ENCODE measurements at regions not wholly inside any gene's neighbourhood (a gene's known extent, or its start where the extent isn't known, plus 50 kb on each side); places are given as distances from the start of the nearest gene placed in this dataset.

DNA sequence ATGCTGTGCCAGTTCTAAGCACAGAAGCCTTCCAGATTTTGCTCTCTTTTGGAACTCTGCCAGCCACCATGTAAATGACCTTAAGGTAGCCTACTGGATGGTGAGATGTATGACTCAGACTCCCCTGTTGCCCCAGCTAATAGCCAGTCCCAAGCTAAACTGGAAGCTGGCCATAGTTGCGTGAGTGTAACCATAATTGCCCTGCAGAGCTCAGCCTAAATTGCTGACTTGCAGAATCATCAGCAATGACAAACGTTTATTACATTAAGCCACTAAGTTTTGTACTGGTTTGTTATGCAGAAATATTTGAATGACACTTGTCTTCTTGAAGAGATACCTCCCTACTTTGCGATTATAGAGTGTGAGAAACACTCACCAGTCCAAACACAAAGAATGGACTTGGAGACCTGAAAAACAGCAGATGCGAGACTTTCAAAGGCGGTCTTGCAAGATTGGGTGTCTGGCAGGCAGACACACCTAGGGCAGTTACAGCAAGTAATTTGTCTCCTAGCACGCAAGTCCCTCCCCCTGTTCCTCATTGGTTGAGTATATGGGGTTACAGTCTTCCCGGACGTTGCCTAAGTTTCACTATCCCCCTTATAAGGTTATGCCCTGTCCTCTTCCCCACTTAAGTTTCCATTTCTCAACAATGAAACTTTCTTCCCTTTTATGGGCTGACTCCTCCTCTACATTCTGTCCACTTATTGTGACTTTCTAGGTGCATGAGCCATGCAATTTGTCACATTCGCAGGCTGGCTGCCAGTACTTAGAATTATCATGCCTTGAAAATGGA, 83.6 kb upstream of the XCR1 start:
- TF ChIP-seq, protein P1, sequence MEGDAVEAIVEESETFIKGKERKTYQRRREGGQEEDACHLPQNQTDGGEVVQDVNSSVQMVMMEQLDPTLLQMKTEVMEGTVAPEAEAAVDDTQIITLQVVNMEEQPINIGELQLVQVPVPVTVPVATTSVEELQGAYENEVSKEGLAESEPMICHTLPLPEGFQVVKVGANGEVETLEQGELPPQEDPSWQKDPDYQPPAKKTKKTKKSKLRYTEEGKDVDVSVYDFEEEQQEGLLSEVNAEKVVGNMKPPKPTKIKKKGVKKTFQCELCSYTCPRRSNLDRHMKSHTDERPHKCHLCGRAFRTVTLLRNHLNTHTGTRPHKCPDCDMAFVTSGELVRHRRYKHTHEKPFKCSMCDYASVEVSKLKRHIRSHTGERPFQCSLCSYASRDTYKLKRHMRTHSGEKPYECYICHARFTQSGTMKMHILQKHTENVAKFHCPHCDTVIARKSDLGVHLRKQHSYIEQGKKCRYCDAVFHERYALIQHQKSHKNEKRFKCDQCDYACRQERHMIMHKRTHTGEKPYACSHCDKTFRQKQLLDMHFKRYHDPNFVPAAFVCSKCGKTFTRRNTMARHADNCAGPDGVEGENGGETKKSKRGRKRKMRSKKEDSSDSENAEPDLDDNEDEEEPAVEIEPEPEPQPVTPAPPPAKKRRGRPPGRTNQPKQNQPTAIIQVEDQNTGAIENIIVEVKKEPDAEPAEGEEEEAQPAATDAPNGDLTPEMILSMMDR (conservative IDR thresholded peaks at IDR 0.05; ENCODE audit: low read depth, low read length) = no peak
- TF ChIP-seq EZH2 (IDR thresholded peaks at IDR 0.05; ENCODE audit: borderline replicate concordance, low read depth, low read length, poor library complexity, severe bottlenecking) = no peak
